H9 (cell line): ENCODE measurements at regions not wholly inside any gene's neighbourhood (a gene's known extent, or its start where the extent isn't known, plus 50 kb on each side); places are given as distances from the start of the nearest gene placed in this dataset.

Experiments
- DNase-seq: peaks from one replicate; pipeline ENCODE4 v3.0.0-alpha.2; 2017
- H2AFZ ChIP-seq: one replicate; pipeline ENCODE4 v1.6.1; 2013; ENCODE audit warnings: mild to moderate bottlenecking, low read length, control low read depth, moderate library complexity
- H2AK5ac ChIP-seq: 2 replicates; pipeline ENCODE4 v1.6.1; 2013; ENCODE audit warnings: low read length, control low read depth, mixed read lengths; ENCODE audit not compliant: insufficient read length
- H2BK120ac ChIP-seq: one replicate; pipeline ENCODE4 v1.6.1; 2013; ENCODE audit warnings: low read depth, mild to moderate bottlenecking, low read length, control low read depth, inconsistent platforms; ENCODE audit not compliant: poor library complexity, severe bottlenecking
- H2BK12ac ChIP-seq: 2 replicates; pipeline ENCODE4 v1.6.1; 2013; ENCODE audit warnings: low read length, control low read depth, mixed read lengths, low read depth; ENCODE audit not compliant: insufficient read length
- H2BK15ac ChIP-seq: 2 replicates; pipeline ENCODE4 v1.6.1; 2013; ENCODE audit warnings: low read depth, low read length, control low read depth
- H2BK20ac ChIP-seq: one replicate; pipeline ENCODE4 v1.6.1; 2013; ENCODE audit warnings: low read depth, mild to moderate bottlenecking, low read length, control low read depth, inconsistent platforms; ENCODE audit not compliant: poor library complexity, severe bottlenecking
- H2BK5ac ChIP-seq: 2 replicates; pipeline ENCODE4 v1.6.1; 2013; ENCODE audit warnings: low read length, control low read depth, mixed read lengths; ENCODE audit not compliant: insufficient read length
- H3K14ac ChIP-seq: 2 replicates; pipeline ENCODE4 v1.6.1; 2013; ENCODE audit warnings: low read length, control low read depth; ENCODE audit not compliant: insufficient read depth
- H3K18ac ChIP-seq: 2 replicates; pipeline ENCODE4 v1.6.1; 2013; ENCODE audit warnings: low read depth, mild to moderate bottlenecking, mixed read lengths, low read length, control low read depth; ENCODE audit not compliant: insufficient read length
- H3K23ac ChIP-seq: 2 replicates; pipeline ENCODE4 v1.6.1; 2013; ENCODE audit warnings: low read length, control low read depth, mixed read lengths, low read depth; ENCODE audit not compliant: insufficient read length
- H3K23me2 ChIP-seq: 2 replicates; pipeline ENCODE4 v1.6.1; 2013; ENCODE audit warnings: low read depth, mild to moderate bottlenecking, mixed read lengths, low read length, control low read depth; ENCODE audit not compliant: insufficient read length, poor library complexity, severe bottlenecking
- H3K27ac ChIP-seq: 2 replicates; pipeline ENCODE4 v1.5.1; 2013; ENCODE audit warnings: low read length, control low read depth, mixed read lengths, low read depth; ENCODE audit not compliant: insufficient read length
- H3K27me3 ChIP-seq: 2 replicates; pipeline ENCODE4 v1.6.1; 2013; ENCODE audit warnings: low read length, control low read depth, inconsistent platforms; ENCODE audit not compliant: insufficient read depth
- H3K4ac ChIP-seq: 2 replicates; pipeline ENCODE4 v1.6.1; 2013; ENCODE audit warnings: low read depth, mild to moderate bottlenecking, control low read depth, inconsistent platforms, low read length, moderate library complexity
- H3K4me1 ChIP-seq: 2 replicates; pipeline ENCODE4 v1.6.1; 2013; ENCODE audit warnings: low read length, control low read depth, inconsistent platforms; ENCODE audit not compliant: insufficient read depth
- H3K4me2 ChIP-seq: 2 replicates; pipeline ENCODE4 v1.6.1; 2013; ENCODE audit warnings: low read length, control low read depth, mixed read lengths; ENCODE audit not compliant: insufficient read length, insufficient read depth
- H3K56ac ChIP-seq: 2 replicates; pipeline ENCODE4 v1.6.1; 2013; ENCODE audit warnings: low read depth, mild to moderate bottlenecking, mixed read lengths, low read length, control low read depth; ENCODE audit not compliant: insufficient read length
- H3K79me1 ChIP-seq: 2 replicates; pipeline ENCODE4 v1.6.1; 2013; ENCODE audit warnings: low read depth, mild to moderate bottlenecking, moderate library complexity, low read length, control low read depth, inconsistent platforms; ENCODE audit not compliant: insufficient read depth, poor library complexity, severe bottlenecking
- H3K79me2 ChIP-seq: 2 replicates; pipeline ENCODE4 v1.6.1; 2013; ENCODE audit warnings: low read length, control low read depth, inconsistent platforms; ENCODE audit not compliant: insufficient read depth
- H3K9ac ChIP-seq: 2 replicates; pipeline ENCODE4 v1.6.1; 2013; ENCODE audit warnings: low read length, control low read depth, mixed read lengths; ENCODE audit not compliant: insufficient read length; ENCODE audit errors: extremely low read depth
- H3K9me3 ChIP-seq: one replicate; pipeline ENCODE4 v1.6.1; 2013; ENCODE audit warnings: low read depth, low read length, inconsistent platforms; ENCODE audit not compliant: control insufficient read depth
- H3T11ph ChIP-seq: one replicate; pipeline ENCODE4 v1.6.1; 2013; ENCODE audit warnings: mild to moderate bottlenecking, low read length, control low read depth, inconsistent platforms
- H4K20me1 ChIP-seq: one replicate; pipeline ENCODE4 v1.6.1; 2013; ENCODE audit not compliant: control insufficient read depth, insufficient read length, insufficient read depth
- H4K5ac ChIP-seq: 2 replicates; pipeline ENCODE4 v1.6.1; 2013; ENCODE audit warnings: low read depth, mild to moderate bottlenecking, mixed read lengths, low read length, control low read depth; ENCODE audit not compliant: insufficient read length
- H4K8ac ChIP-seq: replicated peaks from 2 replicates; pipeline ENCODE4 v1.6.1; 2013; ENCODE audit warnings: low read length, control low read depth, mixed read lengths, low read depth; ENCODE audit not compliant: insufficient read length
- H4K91ac ChIP-seq: 2 replicates; pipeline ENCODE4 v1.6.1; 2013; ENCODE audit warnings: low read depth, mild to moderate bottlenecking, moderate library complexity, mixed read lengths, low read length, control low read depth; ENCODE audit not compliant: insufficient read length
- H3K27ac Mint-ChIP-seq, 3 experiments: 2 replicates in 2 of 3; 3 replicates in 1 of 3; pipeline ENCODE4 v1.8.0; 2020 to 2021; ENCODE audit warnings: mixed read lengths in 3 of 3, mild to moderate bottlenecking in 1 of 3, moderate library complexity in 1 of 3
- H3K27me3 Mint-ChIP-seq: 2 replicates; pipeline ENCODE4 v1.8.0; 2021; ENCODE audit warnings: low read depth, mild to moderate bottlenecking, moderate library complexity, mixed read lengths
- H3K36me3 Mint-ChIP-seq, 3 experiments: 2 replicates in 2 of 3; 3 replicates in 1 of 3; pipeline ENCODE4 v1.8.0; 2020 to 2021; ENCODE audit warnings: low read depth in 3 of 3, mixed read lengths in 3 of 3; ENCODE audit not compliant: insufficient read depth in 1 of 3
- H3K4me1 Mint-ChIP-seq, 2 experiments: 2 replicates each; pipeline ENCODE4 v1.8.0; 2020; ENCODE audit warnings: mixed read lengths in 2 of 2
- H3K4me3 Mint-ChIP-seq, 2 experiments: 2 replicates in 1 of 2; 3 replicates in 1 of 2; pipeline ENCODE4 v1.8.0; 2020 to 2021; ENCODE audit warnings: mild to moderate bottlenecking in 2 of 2, mixed read lengths in 2 of 2, moderate library complexity in 1 of 2
- H3K9me3 Mint-ChIP-seq, 2 experiments: 2 replicates in 1 of 2; 3 replicates in 1 of 2; pipeline ENCODE4 v1.8.0; 2020; ENCODE audit warnings: mild to moderate bottlenecking in 2 of 2, mixed read lengths in 2 of 2, moderate library complexity in 1 of 2
- CTCF ChIP-seq: fragments of 200-600 bp; sonication (generic); conservative IDR thresholded peaks from 3 replicates; pipeline ENCODE4 v1.8.0; 2021; ENCODE audit warnings: antibody characterized with exemption, mild to moderate bottlenecking
- WGBS: extraction: QIAGEN DNeasy Blood & Tissue Kit; methylation state at CpG from one replicate; pipeline ENCODE4 v1.1.7; 2013; ENCODE audit warnings: missing lambda C conversion rate, low lambda C conversion rate, mixed read lengths; ENCODE audit not compliant: insufficient read length; ENCODE audit errors: extremely low coverage; 5-methylcytosine and 5-hydroxymethylcytosine counted together

GRCh38 chr2:122858813-122859212 lies 1103.4 kb downstream of the TSN start:
- WGBS, result no CpG with 5 or more reads among the region's 5 CpGs
- H4K20me1 ChIP-seq, result no peaks in the 10 kb centered on the region
- DNase-seq, result no peak
- H3K27ac Mint-ChIP-seq, result no peak overlapping the region
- peaks cover 0 to 4% of the 10 kb centered on the region in 2 experiments; a peak in 2 of 5 replicates for H3K9me3 Mint-ChIP-seq
- no peaks in the 10 kb centered on the region for H3K4me1 ChIP-seq
- no peaks in the 10 kb centered on the region for H3K9me3 ChIP-seq
- H3K56ac ChIP-seq, result no peak overlapping the region
- no peak overlapping the region for H3K4me3 Mint-ChIP-seq
- H2BK12ac ChIP-seq, result no peak overlapping the region
- H3K23ac ChIP-seq, result no peak overlapping the region
- H3K27ac ChIP-seq, result no peak overlapping the region
- no peak overlapping the region for H2AK5ac ChIP-seq
- no peak for TF ChIP-seq CTCF
- H3K14ac ChIP-seq, result no peak overlapping the region
- no peak overlapping the region for H4K8ac ChIP-seq
- no peak overlapping the region for H4K91ac ChIP-seq
- no peak overlapping the region for H3K4me2 ChIP-seq
- H3K79me1 ChIP-seq, result no peaks in the 10 kb centered on the region
- no peak overlapping the region for H2BK20ac ChIP-seq
- no peaks in the 10 kb centered on the region for H3K79me2 ChIP-seq
- H2AFZ ChIP-seq, result no peak overlapping the region
- no peaks in the 10 kb centered on the region for H3K23me2 ChIP-seq
- H2BK120ac ChIP-seq, result no peak overlapping the region
- H3K9ac ChIP-seq, result no peak overlapping the region
- no peaks in the 10 kb centered on the region; the same call in 1 of the 2 replicates for H3K27me3 Mint-ChIP-seq
- H4K5ac ChIP-seq, result no peak overlapping the region
- H3K27me3 ChIP-seq, result no peaks in the 10 kb centered on the region
- no peak overlapping the region for H2BK5ac ChIP-seq
- H3K18ac ChIP-seq, result no peak overlapping the region
- no peaks in the 10 kb centered on the region; a peak in 1 of 7 replicates for H3K36me3 Mint-ChIP-seq
- no peak overlapping the region for H2BK15ac ChIP-seq
- no peak overlapping the region for H3K4ac ChIP-seq
- peaks cover 3 to 9% of the 10 kb centered on the region in 2 experiments; a peak in 2 of 4 replicates for H3K4me1 Mint-ChIP-seq
- H3T11ph ChIP-seq, result no peak overlapping the region
